Chondrocyte (in vitro differentiated cells): ENCODE measurements at regions not wholly inside any gene's neighbourhood (a gene's known extent, or its start where the extent isn't known, plus 50 kb on each side); places are given as distances from the start of the nearest gene placed in this dataset.
A peak's percentile ranks its signal among the peaks of the same experiment; 100 is the strongest.

Experiments used
- DNase-seq: peaks from one replicate; pipeline ENCODE4 v3.0.0; 2021; ENCODE audit warnings: mixed read lengths, low spot score
- H3K27ac Mint-ChIP-seq: one replicate; pipeline ENCODE4 v1.8.0; 2021; ENCODE audit warnings: mild to moderate bottlenecking, moderate library complexity, mixed read lengths; ENCODE audit not compliant: unreplicated experiment
- H3K27me3 Mint-ChIP-seq: 2 replicates; pipeline ENCODE4 v1.8.0; 2021; ENCODE audit warnings: low read depth, mixed read lengths
- H3K36me3 Mint-ChIP-seq: 2 replicates; pipeline ENCODE4 v1.8.0; 2021; ENCODE audit warnings: low read depth, mixed read lengths
- H3K4me1 Mint-ChIP-seq: 2 replicates; pipeline ENCODE4 v1.8.0; 2021; ENCODE audit warnings: low read depth, mild to moderate bottlenecking, mixed read lengths
- H3K4me3 Mint-ChIP-seq: one replicate; pipeline ENCODE4 v1.8.0; 2021; ENCODE audit warnings: mild to moderate bottlenecking, moderate library complexity, mixed read lengths; ENCODE audit not compliant: unreplicated experiment
- H3K9me3 Mint-ChIP-seq: 2 replicates; pipeline ENCODE4 v1.8.0; 2021; ENCODE audit warnings: low read depth, mixed read lengths
- TF ChIP-seq, protein P1 (sequence below): fragments of 200-600 bp; sonication (generic); IDR thresholded peaks from 2 replicates; pipeline ENCODE4 v1.5.0; 2021; ENCODE audit warnings: antibody characterized with exemption, mild to moderate bottlenecking, moderate library complexity

DNA sequence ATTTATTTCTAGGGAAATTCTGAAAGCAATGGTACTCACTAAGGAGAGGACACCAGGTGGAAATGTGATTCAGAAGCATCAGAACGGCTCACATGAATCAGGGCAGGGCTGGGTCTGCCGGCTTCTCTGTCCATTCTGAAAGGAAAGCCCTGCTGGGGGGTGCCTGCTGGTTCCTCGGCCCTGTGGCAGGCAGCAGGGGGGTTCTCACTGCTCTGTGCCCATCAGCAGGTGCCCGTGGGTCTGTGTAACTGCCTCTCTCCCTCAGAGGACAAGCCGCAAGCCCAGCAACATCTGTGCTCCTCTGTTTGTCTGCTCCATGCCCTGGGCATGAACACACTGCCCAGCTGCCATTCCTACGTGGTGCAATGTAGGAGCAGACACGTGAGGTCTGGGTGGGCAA is 74.9 kb upstream of the ZNF423 start:
- DNase-seq: peak; percentile 41
- Mint-ChIP-seq H3K9me3 (no peaks in the 10 kb centered on the region), H3K4me3 (no peak overlapping the region), H3K36me3 (no peaks in the 10 kb centered on the region), H3K27ac (no peak overlapping the region), H3K4me1 (peaks cover 15% of the 10 kb centered on the region), H3K27me3 (peaks cover 7% of the 10 kb centered on the region)
- TF ChIP-seq, protein P1, sequence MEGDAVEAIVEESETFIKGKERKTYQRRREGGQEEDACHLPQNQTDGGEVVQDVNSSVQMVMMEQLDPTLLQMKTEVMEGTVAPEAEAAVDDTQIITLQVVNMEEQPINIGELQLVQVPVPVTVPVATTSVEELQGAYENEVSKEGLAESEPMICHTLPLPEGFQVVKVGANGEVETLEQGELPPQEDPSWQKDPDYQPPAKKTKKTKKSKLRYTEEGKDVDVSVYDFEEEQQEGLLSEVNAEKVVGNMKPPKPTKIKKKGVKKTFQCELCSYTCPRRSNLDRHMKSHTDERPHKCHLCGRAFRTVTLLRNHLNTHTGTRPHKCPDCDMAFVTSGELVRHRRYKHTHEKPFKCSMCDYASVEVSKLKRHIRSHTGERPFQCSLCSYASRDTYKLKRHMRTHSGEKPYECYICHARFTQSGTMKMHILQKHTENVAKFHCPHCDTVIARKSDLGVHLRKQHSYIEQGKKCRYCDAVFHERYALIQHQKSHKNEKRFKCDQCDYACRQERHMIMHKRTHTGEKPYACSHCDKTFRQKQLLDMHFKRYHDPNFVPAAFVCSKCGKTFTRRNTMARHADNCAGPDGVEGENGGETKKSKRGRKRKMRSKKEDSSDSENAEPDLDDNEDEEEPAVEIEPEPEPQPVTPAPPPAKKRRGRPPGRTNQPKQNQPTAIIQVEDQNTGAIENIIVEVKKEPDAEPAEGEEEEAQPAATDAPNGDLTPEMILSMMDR: no peak

DNA sequence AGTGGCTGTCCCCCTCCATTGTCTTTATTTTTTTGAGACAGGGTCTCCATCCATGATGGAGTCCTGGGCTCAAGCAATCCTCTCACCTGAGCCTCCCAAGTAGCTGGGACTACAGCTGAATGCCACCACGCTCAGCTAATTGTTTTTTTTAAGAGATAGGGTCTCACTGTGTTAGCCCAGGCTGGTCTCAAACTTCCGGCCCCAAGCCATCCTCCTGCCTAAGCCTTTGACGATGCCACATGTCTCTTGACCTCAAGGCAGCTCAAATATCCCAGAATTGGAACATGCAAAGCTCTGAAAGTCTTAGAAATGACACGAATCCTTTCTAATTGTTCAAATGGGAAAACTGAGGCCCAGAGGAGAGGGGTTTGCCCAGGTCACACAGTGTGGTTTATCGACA is 75.4 kb upstream of the ZNF423 start:
- Mint-ChIP-seq H3K27me3 (peaks cover 4% of the 10 kb centered on the region), H3K4me3 (no peak overlapping the region), H3K9me3 (no peaks in the 10 kb centered on the region), H3K4me1 (peaks cover 15% of the 10 kb centered on the region), H3K27ac (no peak overlapping the region), H3K36me3 (no peaks in the 10 kb centered on the region)
- TF ChIP-seq, protein P1: no peak
- DNase-seq: peak; percentile 12

DNA sequence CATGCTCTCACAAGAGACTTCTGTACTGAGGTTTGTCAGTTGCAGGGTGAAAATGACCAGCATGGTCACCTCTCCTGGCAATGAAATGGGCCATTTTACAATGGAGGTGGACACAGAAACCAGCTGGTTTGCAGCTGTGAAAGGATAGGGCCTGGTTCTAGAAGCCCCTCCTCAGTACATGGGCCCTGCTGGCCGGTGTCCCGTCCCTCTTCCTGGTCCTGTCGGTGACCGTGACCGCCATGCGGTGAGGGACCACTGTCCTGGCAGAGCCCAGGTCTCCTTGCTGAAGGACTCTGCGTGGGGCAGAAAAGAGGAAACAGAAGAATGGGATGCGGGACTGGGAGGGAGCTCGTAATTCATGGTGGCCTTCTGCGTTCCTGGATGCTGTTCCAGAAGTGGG is 76.0 kb upstream of the ZNF423 start:
- Mint-ChIP-seq H3K4me3 (no peak overlapping the region), H3K9me3 (no peaks in the 10 kb centered on the region), H3K36me3 (no peaks in the 10 kb centered on the region), H3K27ac (no peak overlapping the region), H3K4me1 (peaks cover 15% of the 10 kb centered on the region), H3K27me3 (peaks cover 4% of the 10 kb centered on the region)
- peak; percentile 68 for DNase-seq
- TF ChIP-seq, protein P1: no peak

DNA sequence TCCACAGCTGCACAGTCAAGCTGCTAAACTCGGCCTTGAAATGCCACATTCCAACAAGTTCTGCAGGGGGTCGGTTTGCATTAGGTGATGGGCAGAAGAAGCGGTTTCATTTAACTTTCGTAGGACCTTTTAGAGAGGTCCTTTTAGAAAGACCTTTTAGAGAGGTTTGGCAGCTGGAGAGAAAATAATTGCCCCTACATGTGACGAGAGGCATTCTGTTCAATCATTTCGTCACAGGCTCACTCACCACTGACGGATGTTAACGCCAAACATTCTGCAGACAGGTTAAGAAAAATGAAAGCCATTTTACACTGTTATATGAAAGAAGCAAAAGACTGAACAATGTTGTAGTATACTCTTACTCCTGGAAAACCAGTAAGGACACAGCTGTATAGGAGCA is 76.5 kb upstream of the ZNF423 start:
- TF ChIP-seq, protein P1: no peak
- Mint-ChIP-seq H3K36me3 (no peaks in the 10 kb centered on the region), H3K27ac (no peak overlapping the region), H3K9me3 (no peaks in the 10 kb centered on the region), H3K4me1 (peaks cover 15% of the 10 kb centered on the region), H3K4me3 (no peak overlapping the region), H3K27me3 (peaks cover 3% of the 10 kb centered on the region)
- no peak for DNase-seq

DNA sequence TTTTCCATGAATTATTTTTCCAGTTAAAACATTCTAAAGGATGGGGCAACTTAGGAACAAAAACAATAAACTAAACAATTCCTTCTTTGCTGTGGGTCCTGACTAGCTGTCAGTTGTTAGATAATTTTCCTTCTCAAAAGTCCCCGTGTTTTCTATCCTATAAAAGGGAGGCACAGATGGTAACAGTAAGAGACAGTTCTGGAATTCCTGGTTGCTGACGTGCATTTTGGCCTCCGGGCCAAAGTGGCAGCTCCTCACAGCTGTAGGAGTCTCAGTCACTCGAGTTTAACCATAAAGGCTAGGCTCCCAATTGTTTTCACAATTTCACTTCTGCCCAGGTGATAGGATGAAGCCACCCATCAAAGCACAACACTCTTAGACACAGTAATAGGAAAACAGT is 77.0 kb upstream of the ZNF423 start:
- no peaks in the 10 kb centered on the region for H3K36me3 Mint-ChIP-seq
- no peaks in the 10 kb centered on the region for H3K9me3 Mint-ChIP-seq
- TF ChIP-seq, protein P1: no peak
- no peak overlapping the region for H3K4me3 Mint-ChIP-seq
- no peak overlapping the region for H3K27ac Mint-ChIP-seq
- H3K27me3 Mint-ChIP-seq: peaks cover 2% of the 10 kb centered on the region
- peak; percentile 24 for DNase-seq
- H3K4me1 Mint-ChIP-seq: peaks cover 15% of the 10 kb centered on the region
